Stimulated activated CD8-positive, alpha-beta memory T cell treated with anti-CD3 and anti-CD28 coated beads, Interleukin-7, amount 100 ng/mL, for 4 hours (primary cell): ENCODE measurements at regions not wholly inside any gene's neighbourhood (a gene's known extent, or its start where the extent isn't known, plus 50 kb on each side); places are given as distances from the start of the nearest gene placed in this dataset.

Experiments used
- DNase-seq, 2 donors: peaks; one replicate each; pipeline ENCODE4 v3.0.0-alpha.2; 2020; ENCODE audit warnings: low read depth in 2 of 2

GRCh38 chr5:125134216-125135081 lies 388.0 kb upstream of the ZNF608 start:
- DNase-seq: no peak

- DNase-seq: no peak
These were observed 391.1 kb upstream of the ZNF608 start for GRCh38 chr5:125137535-125137934.

GRCh38 chr5:125138266-125138665 lies 391.8 kb upstream of the ZNF608 start:
- no peak for DNase-seq

GRCh38 chr5:125139590-125139989 lies 393.2 kb upstream of the ZNF608 start:
- no peak for DNase-seq

GRCh38 chr5:125140220-125140619 lies 393.8 kb upstream of the ZNF608 start:
- no peak for DNase-seq

GRCh38 chr5:125140855-125141254 lies 394.4 kb upstream of the ZNF608 start:
- DNase-seq: no peak

- no peak for DNase-seq
These were observed 396.0 kb upstream of the ZNF608 start for GRCh38 chr5:125142458-125142857.

GRCh38 chr5:125143011-125143410 lies 396.6 kb upstream of the ZNF608 start:
- no peak for DNase-seq

- DNase-seq: no peak
These were observed 401.6 kb upstream of the ZNF608 start for GRCh38 chr5:125148076-125148475.

GRCh38 chr5:125148706-125149105 lies 402.3 kb upstream of the ZNF608 start:
- DNase-seq: no peak

GRCh38 chr5:125149110-125149509 lies 402.7 kb upstream of the ZNF608 start:
- DNase-seq: no peak

GRCh38 chr5:125149527-125149926 lies 403.1 kb upstream of the ZNF608 start:
- DNase-seq: no peak

- DNase-seq: no peak
These were observed 403.7 kb upstream of the ZNF608 start for GRCh38 chr5:125150041-125150669.

- no peak for DNase-seq
These were observed 404.9 kb upstream of the ZNF608 start for GRCh38 chr5:125151150-125151900.

GRCh38 chr5:125152044-125152443 lies 405.6 kb upstream of the ZNF608 start:
- no peak for DNase-seq

- DNase-seq: no peak
These were observed 406.2 kb upstream of the ZNF608 start for GRCh38 chr5:125152461-125153189.

GRCh38 chr5:125153231-125153630 lies 406.8 kb upstream of the ZNF608 start:
- DNase-seq: no peak

GRCh38 chr5:125154301-125155110 lies 408.1 kb upstream of the ZNF608 start:
- no peak for DNase-seq

GRCh38 chr5:125160787-125161502 lies 414.5 kb upstream of the ZNF608 start:
- no peak for DNase-seq

GRCh38 chr5:125162714-125163113 lies 416.3 kb upstream of the ZNF608 start:
- DNase-seq: no peak
